Esophagus muscularis mucosa (tissue), 4 donors: ENCODE measurements at regions not wholly inside any gene's neighbourhood (a gene's known extent, or its start where the extent isn't known, plus 50 kb on each side); places are given as distances from the start of the nearest gene placed in this dataset.

Experiments
- DNase-seq: peaks from one replicate; pipeline ENCODE4 v3.0.0-alpha.2; 2017; ENCODE audit errors: extremely low spot score
- H3K27ac ChIP-seq, 4 donors: fragments of 200-600 bp; sonication (generic); replicated peaks in 1 of 4; 1 replicate in 3 of 4; 2 replicates in 1 of 4; pipeline ENCODE4 v1.5.1; 2016 to 2019; ENCODE audit warnings: mild to moderate bottlenecking in 1 of 4
- H3K27me3 ChIP-seq, 4 donors: fragments of 200-600 bp; sonication (generic); one replicate each; pipeline versions ENCODE4 v1.5.1 to v1.6.0; 2016 to 2019
- H3K36me3 ChIP-seq, 4 donors: fragments of 200-600 bp; sonication (generic); one replicate each; pipeline ENCODE4 v1.5.1; 2016 to 2019
- H3K4me1 ChIP-seq, 4 donors: fragments of 200-600 bp; sonication (generic); one replicate each; pipeline ENCODE4 v1.5.1; 2016 to 2019
- H3K4me3 ChIP-seq, 4 donors: fragments of 200-600 bp; sonication (generic); 1 replicate in 2 of 4; 2 replicates in 2 of 4; pipeline ENCODE4 v1.5.1; 2016 to 2019; ENCODE audit warnings: mild to moderate bottlenecking in 4 of 4, moderate library complexity in 1 of 4
- H3K9me3 ChIP-seq, 4 donors: fragments of 200-600 bp; sonication (generic); 1 replicate in 3 of 4; 2 replicates in 1 of 4; pipeline ENCODE4 v1.5.1; 2016 to 2019
- EP300 ChIP-seq: sonication (generic); formaldehyde crosslinking; IDR thresholded peaks from one replicate; pipeline ENCODE4 v1.6.1; 2017; ENCODE audit warnings: antibody characterized with exemption
- POLR2AphosphoS5 ChIP-seq, 2 donors: sonication (generic); formaldehyde crosslinking; IDR thresholded peaks; one replicate each; pipeline ENCODE4 v1.6.1; 2017; ENCODE audit warnings: antibody characterized with exemption in 2 of 2
- whole genome bisulfite sequencing: methylation state at CpG from one replicate; pipeline ENCODE4 v1.1.5; 2018; 5-methylcytosine and 5-hydroxymethylcytosine counted together
- intact Hi-C: fragments of 100-400 bp; cut with DNase I; formaldehyde crosslinking; loops from one replicate; pipeline ENCODE4 v1.15.1; 2023

- Histone ChIP-seq H3K4me3 (no peak overlapping the region), H3K27me3 (no peaks in the 10 kb centered on the region), H3K27ac (no peak overlapping the region), H3K9me3 (no peaks in the 10 kb centered on the region), H3K36me3 (no peaks in the 10 kb centered on the region), H3K4me1 (no peaks in the 10 kb centered on the region)
- TF ChIP-seq EP300 (no peak), POLR2AphosphoS5 (IDR thresholded peaks at IDR 0.05) (no peak)
- 94% methylated on average over 9 of the region's 9 CpGs for WGBS
- DNase-seq, result no peak
- intact Hi-C loops, result no loop called here
Measured at GRCh38 chr9:81877047-81877446, 51.2 kb upstream of the SPATA31D4 start.
